ENCODE measurements at regions not wholly inside any gene's neighbourhood (a gene's known extent, or its start where the extent isn't known, plus 50 kb on each side); places are given as distances from the start of the nearest gene placed in this dataset.

DNA sequence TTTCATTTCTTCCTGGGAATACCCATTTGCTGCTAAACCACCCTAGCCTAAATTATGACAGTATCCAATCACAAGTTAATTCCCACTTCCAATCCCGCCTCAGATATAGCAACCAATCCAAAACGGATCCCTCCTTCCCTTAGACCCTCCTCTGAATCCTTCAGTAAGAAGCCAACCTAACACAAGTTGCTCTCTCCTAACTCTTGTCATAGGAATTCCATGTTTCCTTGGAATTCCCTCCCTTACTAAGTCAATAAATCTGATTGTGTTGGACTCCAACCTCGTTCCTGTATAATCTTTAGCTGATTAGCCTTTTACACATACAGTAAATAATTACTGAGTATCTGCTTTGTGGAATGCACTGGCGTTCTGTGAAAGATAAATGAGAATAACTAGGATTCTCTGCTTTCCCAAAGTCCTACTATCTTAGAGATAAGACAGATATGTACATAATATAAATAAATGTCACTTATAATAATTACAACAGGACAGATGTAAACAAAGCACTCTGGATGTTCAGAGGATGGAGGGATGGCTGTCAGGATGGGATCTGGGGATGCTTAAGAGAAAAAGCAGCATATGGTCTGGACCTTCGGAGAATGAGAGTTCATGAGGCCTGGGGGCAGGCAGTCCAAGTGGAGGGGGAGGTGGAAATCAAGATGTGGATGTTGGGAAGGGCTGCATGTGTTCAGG, 185.8 kb upstream of the SOX5 start:
- no peak for TF ChIP-seq POLR2A (IDR thresholded peaks at IDR 0.05)
- TF ChIP-seq, protein P1, sequence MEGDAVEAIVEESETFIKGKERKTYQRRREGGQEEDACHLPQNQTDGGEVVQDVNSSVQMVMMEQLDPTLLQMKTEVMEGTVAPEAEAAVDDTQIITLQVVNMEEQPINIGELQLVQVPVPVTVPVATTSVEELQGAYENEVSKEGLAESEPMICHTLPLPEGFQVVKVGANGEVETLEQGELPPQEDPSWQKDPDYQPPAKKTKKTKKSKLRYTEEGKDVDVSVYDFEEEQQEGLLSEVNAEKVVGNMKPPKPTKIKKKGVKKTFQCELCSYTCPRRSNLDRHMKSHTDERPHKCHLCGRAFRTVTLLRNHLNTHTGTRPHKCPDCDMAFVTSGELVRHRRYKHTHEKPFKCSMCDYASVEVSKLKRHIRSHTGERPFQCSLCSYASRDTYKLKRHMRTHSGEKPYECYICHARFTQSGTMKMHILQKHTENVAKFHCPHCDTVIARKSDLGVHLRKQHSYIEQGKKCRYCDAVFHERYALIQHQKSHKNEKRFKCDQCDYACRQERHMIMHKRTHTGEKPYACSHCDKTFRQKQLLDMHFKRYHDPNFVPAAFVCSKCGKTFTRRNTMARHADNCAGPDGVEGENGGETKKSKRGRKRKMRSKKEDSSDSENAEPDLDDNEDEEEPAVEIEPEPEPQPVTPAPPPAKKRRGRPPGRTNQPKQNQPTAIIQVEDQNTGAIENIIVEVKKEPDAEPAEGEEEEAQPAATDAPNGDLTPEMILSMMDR (IDR thresholded peaks at IDR 0.05 in 8 of 11, conservative IDR thresholded peaks at IDR 0.05 in 3 of 11), result no peak

All from spleen (tissue), 7 donors.